HG03342 (cell line): ENCODE measurements at regions not wholly inside any gene's neighbourhood (a gene's known extent, or its start where the extent isn't known, plus 50 kb on each side); places are given as distances from the start of the nearest gene placed in this dataset.

Source experiments
- ATAC-seq: cut with Tn5 transposase; IDR thresholded peaks from one replicate; pipeline ENCODE4 v1.9.1; 2021; ENCODE audit warnings: mild to moderate bottlenecking, moderate library complexity; ENCODE audit not compliant: unreplicated experiment

GRCh38 chr10:14468023-14468441, 137.3 kb upstream of the FRMD4A start:
- no peak for ATAC-seq

GRCh38 chr10:14466257-14466656, 135.5 kb upstream of the FRMD4A start:
- no peak for ATAC-seq

- no peak for ATAC-seq
Measured at GRCh38 chr10:14460447-14460846, 129.7 kb upstream of the FRMD4A start.

GRCh38 chr10:14459665-14460064, 128.9 kb upstream of the FRMD4A start:
- no peak for ATAC-seq

- ATAC-seq, result no peak
Measured at GRCh38 chr10:14456870-14457266, 126.1 kb upstream of the FRMD4A start.

GRCh38 chr10:14456218-14456869, 125.6 kb upstream of the FRMD4A start:
- no peak for ATAC-seq

- ATAC-seq, result no peak
Measured at GRCh38 chr10:14454629-14455028, 123.9 kb upstream of the FRMD4A start.

- no peak for ATAC-seq
Measured at GRCh38 chr10:14454206-14454605, 123.5 kb upstream of the FRMD4A start.

- no peak for ATAC-seq
Measured at GRCh38 chr10:14453593-14453992, 122.9 kb upstream of the FRMD4A start.

- ATAC-seq, result no peak
Measured at GRCh38 chr10:14451341-14451740, 120.6 kb upstream of the FRMD4A start.

- ATAC-seq, result no peak
Measured at GRCh38 chr10:14450041-14450491, 119.3 kb upstream of the FRMD4A start.

GRCh38 chr10:14449293-14449815, 118.6 kb upstream of the FRMD4A start:
- no peak for ATAC-seq

- ATAC-seq, result no peak
Measured at GRCh38 chr10:14448197-14448990, 117.7 kb upstream of the FRMD4A start.

- no peak for ATAC-seq
Measured at GRCh38 chr10:14447094-14447839, 116.5 kb upstream of the FRMD4A start.

GRCh38 chr10:14439451-14440259, 108.9 kb upstream of the FRMD4A start:
- no peak for ATAC-seq

- no peak for ATAC-seq
Measured at GRCh38 chr10:14438576-14438975, 107.9 kb upstream of the FRMD4A start.

GRCh38 chr10:14438057-14438456, 107.3 kb upstream of the FRMD4A start:
- ATAC-seq, result no peak

GRCh38 chr10:14435976-14436632, 105.4 kb upstream of the FRMD4A start:
- no peak for ATAC-seq

- no peak for ATAC-seq
Measured at GRCh38 chr10:14433147-14433546, 102.4 kb upstream of the FRMD4A start.

- no peak for ATAC-seq
Measured at GRCh38 chr10:14431868-14432267, 101.1 kb upstream of the FRMD4A start.
